ENCODE measurements at regions not wholly inside any gene's neighbourhood (a gene's known extent, or its start where the extent isn't known, plus 50 kb on each side); places are given as distances from the start of the nearest gene placed in this dataset.

- no peak for TF ChIP-seq POLR2A (IDR thresholded peaks at IDR 0.05)
- no peak for TF ChIP-seq CTCF (IDR thresholded peaks at IDR 0.05)
- no peak for DNase-seq
- no peaks in the 10 kb centered on the region for H3K9me3 ChIP-seq
- no peaks in the 10 kb centered on the region for H3K27me3 ChIP-seq
- no peaks in the 10 kb centered on the region for H3K36me3 ChIP-seq
- no peak overlapping the region for H3K4me3 ChIP-seq
- H3K27ac ChIP-seq = no peak overlapping the region
- H3K4me1 ChIP-seq = no peaks in the 10 kb centered on the region
These were observed 78.1 kb upstream of the NEBL start for GRCh38 chr10:20975236-20975635.

- no peak overlapping the region for H3K4me3 ChIP-seq
- no peaks in the 10 kb centered on the region for H3K4me1 ChIP-seq
- H3K27me3 ChIP-seq = no peaks in the 10 kb centered on the region
- no peaks in the 10 kb centered on the region for H3K36me3 ChIP-seq
- no peaks in the 10 kb centered on the region for H3K9me3 ChIP-seq
- TF ChIP-seq CTCF (IDR thresholded peaks at IDR 0.05) (no peak), POLR2A (IDR thresholded peaks at IDR 0.05) (no peak)
- DNase-seq = no peak
- no peak overlapping the region for H3K27ac ChIP-seq
These were observed 75.8 kb upstream of the NEBL start for GRCh38 chr10:20972925-20973324.

- Histone ChIP-seq H3K36me3 (no peaks in the 10 kb centered on the region), H3K27ac (no peak overlapping the region), H3K27me3 (no peaks in the 10 kb centered on the region), H3K4me1 (no peaks in the 10 kb centered on the region), H3K9me3 (no peaks in the 10 kb centered on the region), H3K4me3 (no peak overlapping the region)
- TF ChIP-seq CTCF (IDR thresholded peaks at IDR 0.05) (no peak), POLR2A (IDR thresholded peaks at IDR 0.05) (no peak)
- no peak for DNase-seq
These were observed 74.8 kb upstream of the NEBL start for GRCh38 chr10:20971901-20972300.

GRCh38 chr10:20970708-20971107 lies 73.6 kb upstream of the NEBL start:
- no peak overlapping the region for H3K4me3 ChIP-seq
- H3K27ac ChIP-seq = no peak overlapping the region
- no peaks in the 10 kb centered on the region for H3K9me3 ChIP-seq
- H3K36me3 ChIP-seq = no peaks in the 10 kb centered on the region
- TF ChIP-seq POLR2A (IDR thresholded peaks at IDR 0.05) (no peak), CTCF (IDR thresholded peaks at IDR 0.05) (no peak)
- no peaks in the 10 kb centered on the region for H3K4me1 ChIP-seq
- no peaks in the 10 kb centered on the region for H3K27me3 ChIP-seq
- DNase-seq = no peak

- H3K27me3 ChIP-seq = no peaks in the 10 kb centered on the region
- H3K27ac ChIP-seq = no peak overlapping the region
- H3K4me1 ChIP-seq = no peaks in the 10 kb centered on the region
- no peak overlapping the region for H3K4me3 ChIP-seq
- H3K36me3 ChIP-seq = no peaks in the 10 kb centered on the region
- no peak for TF ChIP-seq CTCF (IDR thresholded peaks at IDR 0.05)
- no peak for TF ChIP-seq POLR2A (IDR thresholded peaks at IDR 0.05)
- no peak for DNase-seq
- H3K9me3 ChIP-seq = no peaks in the 10 kb centered on the region
These were observed 72.9 kb upstream of the NEBL start for GRCh38 chr10:20970044-20970443.

DNA sequence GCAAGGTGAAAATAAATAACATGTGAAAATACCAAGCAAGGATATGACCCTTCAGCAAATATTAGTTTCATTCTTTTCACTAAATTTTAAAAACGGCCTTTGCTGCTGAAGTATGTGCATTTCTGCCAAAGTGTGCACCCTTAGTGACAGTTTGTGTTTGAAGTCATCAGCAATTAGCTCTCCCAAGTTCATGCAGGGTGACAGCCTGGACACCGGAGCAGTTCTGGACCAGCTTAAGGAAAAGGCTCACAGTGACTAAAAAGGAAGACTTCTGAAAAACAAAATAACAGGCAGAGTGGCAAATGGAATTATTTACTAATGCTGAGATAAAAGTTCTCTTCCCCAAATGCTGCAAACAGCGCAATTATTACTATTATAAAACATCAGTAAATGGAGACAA lies 69.3 kb upstream of the NEBL start:
- DNase-seq = no peak
- no peak overlapping the region for H3K4me3 ChIP-seq
- no peaks in the 10 kb centered on the region for H3K9me3 ChIP-seq
- H3K27me3 ChIP-seq = no peaks in the 10 kb centered on the region
- no peaks in the 10 kb centered on the region for H3K36me3 ChIP-seq
- no peak overlapping the region for H3K27ac ChIP-seq
- no peaks in the 10 kb centered on the region for H3K4me1 ChIP-seq
- TF ChIP-seq CTCF (IDR thresholded peaks at IDR 0.05) (no peak), POLR2A (IDR thresholded peaks at IDR 0.05) (no peak)

All from Peyer's patch (tissue), 4 donors.